ENCODE measurements at regions not wholly inside any gene's neighbourhood (a gene's known extent, or its start where the extent isn't known, plus 50 kb on each side); places are given as distances from the start of the nearest gene placed in this dataset.

GRCh38 chr9:118418887-118419565, 714.8 kb downstream of the TLR4 start:
- no peak for TF ChIP-seq CTCF (IDR thresholded peaks at IDR 0.05)
- TF ChIP-seq POLR2AphosphoS5 (IDR thresholded peaks at IDR 0.05), result no peak
- no peak for TF ChIP-seq EP300 (IDR thresholded peaks at IDR 0.05)
- TF ChIP-seq POLR2A (IDR thresholded peaks at IDR 0.05), result no peak

Data from upper lobe of left lung (tissue), 4 donors.